Activated CD4-positive, alpha-beta T cell treated with anti-CD3 and anti-CD28 coated beads, Interleukin-2, Interleukin-4, amounts not matched to agents 100 ng/mL and 50 ng/mL, durations not matched to agents 16 hours and 8 hours (primary cell): ENCODE measurements at regions not wholly inside any gene's neighbourhood (a gene's known extent, or its start where the extent isn't known, plus 50 kb on each side); places are given as distances from the start of the nearest gene placed in this dataset.
"Not testable (repeated sequence)": the region's sequence is repeated elsewhere in the genome, so short reads cannot be mapped to it uniquely, and the experiment has no call there.

Experiments used
- DNase-seq: peaks from one replicate; pipeline ENCODE4 v3.0.0-alpha.2; 2020; ENCODE audit warnings: low spot score

GRCh38 chr9:1918108-1918507 is 97.0 kb upstream of the SMARCA2 start:
- no peak for DNase-seq

DNA sequence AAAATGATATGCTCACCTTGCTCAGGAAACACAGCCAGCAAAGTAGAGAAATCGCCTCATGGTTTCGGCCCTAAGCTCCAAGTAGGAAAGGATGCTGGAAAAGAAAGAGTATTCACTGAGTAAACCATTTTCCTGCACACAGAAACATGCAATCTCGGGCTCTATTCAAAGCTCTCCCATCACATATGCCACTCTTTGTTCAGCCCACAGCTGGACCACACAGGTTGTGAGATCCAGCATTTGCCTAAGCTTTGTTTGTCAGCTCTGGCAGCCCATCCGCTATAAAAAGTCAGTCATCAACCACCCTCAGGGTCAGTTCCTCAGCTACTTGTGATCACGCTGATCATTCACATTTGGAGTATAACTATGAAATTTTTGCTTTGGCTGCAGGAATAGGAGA is 96.5 kb upstream of the SMARCA2 start:
- no peak for DNase-seq

DNA sequence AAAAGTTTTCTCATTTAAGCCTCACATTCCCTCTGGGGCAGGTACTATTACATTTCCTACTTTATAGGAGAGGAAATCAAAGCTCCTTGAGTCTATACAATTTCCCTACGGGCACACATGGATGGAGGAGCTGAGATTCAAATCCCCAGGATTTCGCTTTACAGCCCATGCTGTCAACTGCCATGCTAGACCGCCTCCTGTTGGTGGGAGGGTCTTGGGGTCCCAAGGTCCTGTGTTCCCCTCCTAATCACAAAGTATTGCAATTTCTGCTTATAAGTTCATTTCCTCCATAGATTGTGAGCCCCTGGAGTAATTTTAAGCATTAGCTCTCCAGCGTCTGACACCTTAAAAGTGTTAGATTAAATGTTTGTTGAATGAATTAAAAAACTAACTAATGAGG is 95.9 kb upstream of the SMARCA2 start:
- DNase-seq = no peak

DNA sequence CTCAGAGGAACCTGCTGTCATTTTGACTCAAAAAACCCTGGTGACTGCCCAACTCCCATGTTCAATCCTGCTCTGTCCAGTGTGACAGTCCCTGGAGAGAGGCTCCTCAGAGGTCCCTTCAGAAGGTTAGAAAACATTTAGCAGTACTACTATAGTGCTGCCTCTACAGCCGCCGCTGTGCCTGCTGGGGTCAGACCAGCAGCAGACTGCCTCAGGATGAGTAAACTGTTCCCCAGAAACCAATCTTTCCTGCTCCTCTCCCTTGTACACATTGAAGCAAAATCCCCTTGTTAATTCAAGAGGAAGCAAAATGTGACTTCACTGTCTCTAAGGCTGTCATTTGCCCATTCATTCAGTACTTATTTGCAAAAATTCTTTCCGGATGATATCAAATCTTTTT is 94.8 kb upstream of the SMARCA2 start:
- DNase-seq = no peak

DNA sequence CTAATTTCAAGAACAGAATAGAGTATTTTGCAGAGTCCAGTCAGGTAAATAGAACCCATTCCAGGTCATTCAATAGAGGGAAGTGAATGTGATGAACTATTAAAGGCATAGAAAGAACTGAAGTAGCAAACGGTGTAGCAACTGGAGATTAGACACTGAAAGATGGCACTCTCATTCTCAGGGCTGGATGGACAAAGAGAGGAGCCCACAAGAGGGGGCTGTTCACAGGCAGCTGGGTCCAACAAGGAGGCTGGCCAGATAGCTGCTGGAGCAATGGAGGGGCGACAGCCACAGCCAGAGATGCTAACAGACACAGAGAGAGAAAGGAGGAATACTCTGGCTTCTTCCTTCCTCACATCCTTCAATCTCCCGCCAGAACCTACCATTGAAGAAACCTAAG is 93.1 kb upstream of the SMARCA2 start:
- no peak for DNase-seq

- no peak for DNase-seq
These were observed 87.6 kb upstream of the SMARCA2 start for GRCh38 chr9:1927546-1927945.

- DNase-seq = no peak
These were observed 86.0 kb upstream of the SMARCA2 start for GRCh38 chr9:1929134-1929533.

GRCh38 chr9:1929722-1930244 is 85.4 kb upstream of the SMARCA2 start:
- DNase-seq = peak; percentile 48

DNA sequence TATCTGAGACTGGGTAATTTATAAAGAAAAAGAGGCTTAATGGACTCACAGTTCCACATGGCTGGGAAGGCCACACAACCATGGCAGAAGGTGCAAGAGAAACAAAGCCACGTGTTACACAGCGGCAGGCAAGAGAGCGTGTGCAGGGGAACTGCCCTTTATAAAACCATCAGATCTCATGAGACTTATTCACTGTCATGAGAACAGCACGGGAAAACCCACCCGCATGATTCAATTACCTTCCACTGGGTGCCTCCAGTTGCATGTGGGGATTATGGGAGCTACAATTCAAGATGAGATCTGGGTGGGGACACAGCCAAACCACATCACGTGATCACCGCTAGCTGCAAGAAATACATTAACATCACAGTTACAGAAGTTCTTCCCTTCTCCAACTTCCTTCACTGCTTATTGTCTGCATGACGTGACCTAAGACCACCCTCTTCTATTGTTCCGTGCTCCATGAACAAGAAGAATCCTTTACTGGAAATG is 84.9 kb upstream of the SMARCA2 start:
- DNase-seq = not testable (repeated sequence)

- DNase-seq = no peak
These were observed 77.0 kb upstream of the SMARCA2 start for GRCh38 chr9:1938135-1938534.

- no peak for DNase-seq
These were observed 76.4 kb upstream of the SMARCA2 start for GRCh38 chr9:1938675-1939170.

DNA sequence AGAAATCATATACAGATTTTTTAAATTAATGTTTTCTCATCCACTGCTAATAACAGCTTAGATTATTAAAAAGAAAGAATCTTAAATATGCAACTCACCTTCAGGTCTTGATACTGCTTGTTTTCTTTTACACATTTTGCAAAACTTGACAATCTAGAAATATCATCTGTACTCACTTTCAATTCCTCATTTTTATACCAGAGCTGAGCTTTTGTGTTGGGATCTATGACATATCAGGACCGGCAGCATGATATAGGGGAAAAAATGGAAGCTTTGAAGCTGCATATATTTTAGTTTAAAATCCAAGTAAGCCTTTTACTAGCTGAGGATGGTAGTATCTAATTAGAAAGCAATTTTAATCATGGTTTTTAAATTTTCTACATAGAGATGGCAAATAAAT is 75.7 kb upstream of the SMARCA2 start:
- no peak for DNase-seq

- peak; percentile 70 for DNase-seq
These were observed 75.2 kb upstream of the SMARCA2 start for GRCh38 chr9:1939926-1940368.

GRCh38 chr9:1941989-1942388 is 73.2 kb upstream of the SMARCA2 start:
- DNase-seq = no peak

DNA sequence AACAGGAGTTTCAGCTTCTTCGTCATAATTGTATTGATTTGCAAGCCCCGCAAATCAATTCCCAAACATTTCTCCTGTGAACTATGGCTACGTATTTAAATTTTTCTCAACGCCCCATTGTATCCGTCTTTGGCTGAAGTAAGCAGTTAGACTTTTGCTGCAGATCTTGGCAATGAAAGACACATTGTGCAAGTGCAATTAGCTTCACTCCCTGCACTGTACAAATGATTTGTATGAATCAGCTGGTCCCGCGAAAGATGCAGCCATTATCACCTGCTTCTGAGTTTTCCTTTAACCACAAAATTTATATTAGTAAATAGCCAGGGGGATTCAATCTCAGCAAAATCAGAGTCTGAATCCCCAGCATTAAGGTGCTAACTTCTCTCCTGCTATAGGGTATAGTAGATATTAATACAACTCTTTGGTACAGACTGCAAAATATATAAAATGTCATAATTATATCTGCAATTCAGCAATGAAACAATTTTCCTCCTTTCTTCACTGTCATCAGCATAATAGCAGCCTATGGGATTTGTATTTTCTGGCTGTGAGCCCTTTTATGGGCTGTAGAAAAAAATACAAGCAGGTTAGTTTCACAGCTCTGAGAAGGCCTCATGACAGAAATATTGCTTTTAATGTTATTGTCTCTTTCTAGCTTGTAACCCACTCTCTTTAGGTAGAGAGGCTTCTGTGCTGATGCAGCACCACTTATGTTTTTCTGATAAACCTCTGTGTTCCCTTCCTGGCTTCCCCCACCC is 68.4 kb upstream of the SMARCA2 start:
- no peak for DNase-seq

- DNase-seq = no peak
These were observed 67.7 kb upstream of the SMARCA2 start for GRCh38 chr9:1947438-1947837.

- DNase-seq = no peak
These were observed 66.6 kb upstream of the SMARCA2 start for GRCh38 chr9:1948541-1948940.

- no peak for DNase-seq
These were observed 63.7 kb upstream of the SMARCA2 start for GRCh38 chr9:1951446-1951845.

GRCh38 chr9:1952001-1952400 is 63.1 kb upstream of the SMARCA2 start:
- no peak for DNase-seq

- no peak for DNase-seq
These were observed 60.9 kb upstream of the SMARCA2 start for GRCh38 chr9:1954238-1954637.

GRCh38 chr9:1956958-1957357 is 58.2 kb upstream of the SMARCA2 start:
- no peak for DNase-seq

GRCh38 chr9:1957856-1958255 is 57.3 kb upstream of the SMARCA2 start:
- no peak for DNase-seq

GRCh38 chr9:1959371-1959770 is 55.8 kb upstream of the SMARCA2 start:
- DNase-seq = no peak
